K562 (cell line): ENCODE measurements at regions not wholly inside any gene's neighbourhood (a gene's known extent, or its start where the extent isn't known, plus 50 kb on each side); places are given as distances from the start of the nearest gene placed in this dataset.

Experiments
- ATAC-seq: fragments of 200-7000 bp; cut with Tn5 transposase; 3 replicates; pipeline ENCODE4 v1.9.1; 2020; ENCODE audit warnings: moderate library complexity
- BruUV-seq: library from RNA; stranded (reverse); fragments of 400-500 nt; replicated peaks from 2 replicates; lab custom pipeline; 2021; lab: Mats Ljungman, UMichigan
- CTCF ChIA-PET: fragments of 300-600 bp; formaldehyde crosslinking; extraction: SDS; loops from one replicate; lab custom pipeline; 2021; ENCODE audit warnings: low intra/inter-chr PET ratio; lab: Yijun Ruan, JAX
- POLR2A ChIA-PET: fragments of 300-600, 350-650 bp; sonication (Branson Sonifier 250); formaldehyde crosslinking; extraction: SDS; loops from one replicate; lab custom pipeline; 2021; ENCODE audit warnings: antibody characterized with exemption, inconsistent platforms; lab: Yijun Ruan, JAX
- DNase-seq, 4 experiments: peaks; one replicate each; pipeline versions ENCODE4 v3.0.0 to v3.0.0-alpha.2; 2011 to 2018; ENCODE audit warnings: low spot score in 3 of 4, mixed read lengths in 3 of 4; ENCODE audit errors: extremely low read depth in 1 of 4
- FAIRE-seq: peaks from 2 replicates; lab custom pipeline; 2011; peaks lifted over from hg19 to GRCh38; lab: Jason Lieb, UNC
- H2AFZ ChIP-seq: 2 replicates; pipeline ENCODE4 v1.6.0; 2011; ENCODE audit warnings: low read depth, low read length, control low read depth, inconsistent platforms
- H3K27ac ChIP-seq: fragments of 200-600 bp; 3 replicates; pipeline ENCODE4 v1.8.0; 2011; ENCODE audit warnings: low read depth, mild to moderate bottlenecking, control low read depth, inconsistent platforms, low read length, moderate library complexity, mixed read lengths; ENCODE audit errors: extremely low read depth
- H3K27me3 ChIP-seq, 2 experiments: fragments of 300-600 bp in 1 of 2; 2 replicates in 1 of 2; 3 replicates in 1 of 2; pipeline versions ENCODE4 v1.6.0 to v1.8.0; 2011; ENCODE audit warnings: inconsistent platforms in 2 of 2, low read length in 2 of 2, mild to moderate bottlenecking in 1 of 2, mixed read lengths in 1 of 2, moderate library complexity in 1 of 2; ENCODE audit not compliant: control insufficient read depth in 2 of 2, insufficient read depth in 2 of 2
- H3K36me3 ChIP-seq: fragments of 300-600 bp; 3 replicates; pipeline ENCODE4 v1.8.0; 2011; ENCODE audit warnings: mild to moderate bottlenecking, low read length, inconsistent platforms; ENCODE audit not compliant: control insufficient read depth, insufficient read depth
- H3K4me1 ChIP-seq, 2 experiments: fragments of 200-600 bp in 1 of 2; replicated peaks in 1 of 2; 2 replicates in 1 of 2; 3 replicates in 1 of 2; pipeline versions ENCODE4 v1.5.1 to v1.8.0; 2011; ENCODE audit warnings: inconsistent platforms in 2 of 2, low read length in 2 of 2, mild to moderate bottlenecking in 1 of 2, mixed read lengths in 1 of 2, moderate library complexity in 1 of 2; ENCODE audit not compliant: control insufficient read depth in 2 of 2, insufficient read depth in 2 of 2
- H3K4me2 ChIP-seq: 2 replicates; pipeline ENCODE4 v1.6.1; 2011; ENCODE audit warnings: low read length, control low read depth, inconsistent platforms, mixed read lengths; ENCODE audit not compliant: insufficient read depth
- H3K4me3 ChIP-seq: fragments of 200-600 bp; sonication (generic), shearing (Covaris generic); 2 replicates; pipeline ENCODE4 v1.5.1; 2016; ENCODE audit warnings: control low read depth, inconsistent platforms
- H3K79me2 ChIP-seq: fragments of 200-600 bp; 3 replicates; pipeline ENCODE4 v1.8.0; 2011; ENCODE audit warnings: low read length, inconsistent platforms; ENCODE audit not compliant: control insufficient read depth, insufficient read depth
- H3K9ac ChIP-seq, 2 experiments: 2 replicates each; pipeline versions ENCODE4 v1.6.0 to v1.6.1; 2011; ENCODE audit warnings: low read depth in 2 of 2, low read length in 2 of 2, control low read depth in 1 of 2, inconsistent platforms in 1 of 2, mild to moderate bottlenecking in 1 of 2, mixed read lengths in 1 of 2; ENCODE audit not compliant: insufficient read depth in 1 of 2
- H3K9me1 ChIP-seq: one replicate; pipeline ENCODE4 v1.6.0; 2011; ENCODE audit warnings: inconsistent platforms, mild to moderate bottlenecking, low read length, moderate library complexity; ENCODE audit not compliant: control insufficient read depth, insufficient read depth
- H3K9me3 ChIP-seq: replicated peaks from 2 replicates; pipeline ENCODE4 v1.5.1; 2011; ENCODE audit warnings: low read depth, low read length, inconsistent platforms; ENCODE audit not compliant: control insufficient read depth, insufficient read depth
- H4K20me1 ChIP-seq: replicated peaks from 2 replicates; pipeline ENCODE4 v1.6.1; 2011; ENCODE audit warnings: low read length, inconsistent platforms, mixed read lengths; ENCODE audit not compliant: control insufficient read depth, insufficient read depth
- GATA2 ChIP-seq: sonication (generic); formaldehyde crosslinking; IDR thresholded peaks from 2 replicates; pipeline ENCODE4 v1.4.0; 2020; ENCODE audit warnings: mild to moderate bottlenecking, missing genetic modification reagents
- HMBOX1 ChIP-seq: sonication (generic); IDR thresholded peaks from 2 replicates; pipeline ENCODE4 v1.6.1; 2016
- ZBTB34 ChIP-seq: fragments of 250-450 bp; sonication (Bioruptor Pico); IDR thresholded peaks from 2 replicates; pipeline ENCODE4 v1.8.0; 2021; ENCODE audit warnings: mild to moderate bottlenecking, moderate library complexity
- ZNF445 ChIP-seq: fragments of 250-450 bp; sonication (Bioruptor Pico); IDR thresholded peaks from 2 replicates; pipeline ENCODE4 v1.4.0; 2020; ENCODE audit warnings: low read depth, mild to moderate bottlenecking, moderate library complexity
- WGBS: fragments of 100-300 bp; shearing (Covaris generic); methylation state at CpG from one replicate; pipeline ENCODE4 v1.1.6; 2016; ENCODE audit warnings: low coverage, mixed read lengths; ENCODE audit not compliant: insufficient coverage; ENCODE audit errors: missing lambda C conversion rate; 5-methylcytosine and 5-hydroxymethylcytosine counted together
- in situ Hi-C: fragments of 300-500 bp; cut with MboI; formaldehyde crosslinking; loops from 4 replicates; pipeline ENCODE4 v1.15.0; 2018; ENCODE audit warnings: inconsistent platforms, mixed read lengths
- intact Hi-C: fragments of 100-400 bp; cut with micrococcal nuclease; formaldehyde crosslinking; loops from 2 replicates; pipeline ENCODE4 v1.14.2; 2022
- TF ChIP-seq, protein P1 (sequence below): sonication (generic); formaldehyde crosslinking; IDR thresholded peaks from 2 replicates; pipeline ENCODE4 v1.8.0; 2022; ENCODE audit warnings: missing genetic modification reagents, mild to moderate bottlenecking, moderate library complexity, borderline replicate concordance

DNA sequence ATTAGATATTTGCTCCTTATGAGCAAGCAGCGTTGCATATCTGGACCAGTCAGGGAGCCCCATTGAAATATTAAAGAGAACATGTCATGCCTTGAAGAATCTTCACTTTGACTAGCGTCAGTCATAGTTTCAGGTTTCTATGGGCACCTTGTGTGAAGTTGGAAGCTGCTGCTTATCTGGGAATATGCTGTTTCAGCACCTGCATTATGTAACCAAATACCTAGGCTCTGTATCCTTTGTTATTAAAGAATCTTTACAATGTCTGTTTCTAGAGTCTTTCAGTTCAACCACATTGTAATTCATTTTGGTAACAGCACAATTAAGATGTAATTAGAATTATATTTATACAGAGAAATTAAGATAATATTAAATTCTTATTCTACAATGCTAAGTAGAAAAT, 818.8 kb upstream of the TYRP1 start:
- POLR2A ChIA-PET = no interaction called here
- no peak for FAIRE-seq

DNA sequence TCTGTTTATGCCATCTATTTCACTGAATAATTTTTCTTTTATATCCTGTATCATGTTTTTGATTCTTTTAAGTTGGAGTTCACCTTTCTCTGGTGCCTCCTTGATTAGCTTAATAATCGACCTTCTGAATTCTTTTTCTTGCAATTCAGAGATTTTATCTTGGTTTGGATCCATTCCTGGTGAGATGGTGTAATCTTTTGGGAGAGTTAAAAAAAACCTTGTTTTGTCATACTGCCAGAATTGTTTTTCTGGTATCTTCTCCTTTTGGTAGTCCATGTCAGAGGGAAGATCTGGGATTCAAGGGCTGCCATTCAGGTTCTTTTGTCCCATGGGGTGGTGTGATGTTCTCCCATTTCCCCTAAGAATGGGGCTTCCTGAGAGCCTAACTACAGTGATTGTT, 800.8 kb upstream of the TYRP1 start:
- no peak overlapping the region for H2AFZ ChIP-seq
- no peaks in the 10 kb centered on the region for H3K4me1 ChIP-seq
- H3K4me3 ChIP-seq = no peak overlapping the region
- no peaks in the 10 kb centered on the region for H3K9me3 ChIP-seq
- no peaks in the 10 kb centered on the region for H3K9me1 ChIP-seq
- CTCF ChIA-PET = no interaction called here
- H3K27me3 ChIP-seq = no peaks in the 10 kb centered on the region
- no peak overlapping the region for H3K4me2 ChIP-seq
- DNase-seq (no peak), ATAC-seq (no peak), FAIRE-seq (no peak)
- no peaks in the 10 kb centered on the region for H4K20me1 ChIP-seq
- H3K9ac ChIP-seq = no peak overlapping the region
- H3K79me2 ChIP-seq = no peaks in the 10 kb centered on the region
- in situ Hi-C loops (no loop called here), intact Hi-C loops (no loop called here)
- BruUV-seq = no TSS peak
- TF ChIP-seq, protein P1, sequence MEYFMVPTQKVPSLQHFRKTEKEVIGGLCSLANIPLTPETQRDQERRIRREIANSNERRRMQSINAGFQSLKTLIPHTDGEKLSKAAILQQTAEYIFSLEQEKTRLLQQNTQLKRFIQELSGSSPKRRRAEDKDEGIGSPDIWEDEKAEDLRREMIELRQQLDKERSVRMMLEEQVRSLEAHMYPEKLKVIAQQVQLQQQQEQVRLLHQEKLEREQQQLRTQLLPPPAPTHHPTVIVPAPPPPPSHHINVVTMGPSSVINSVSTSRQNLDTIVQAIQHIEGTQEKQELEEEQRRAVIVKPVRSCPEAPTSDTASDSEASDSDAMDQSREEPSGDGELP (CRISPR knock-in tag) = no peak
- no peak for TF ChIP-seq ZBTB34 (CRISPR knock-in tag)
- no peak for TF ChIP-seq HMBOX1
- no peak for TF ChIP-seq GATA2
- H3K27ac ChIP-seq = no peak overlapping the region
- POLR2A ChIA-PET = no interaction called here
- no peaks in the 10 kb centered on the region for H3K36me3 ChIP-seq
- 0% methylated on average over 1 of the region's 1 CpG for WGBS

More for the DNA sequence above, 818.8 kb upstream of the TYRP1 start:
- Histone ChIP-seq H3K9me1 (no peaks in the 10 kb centered on the region), H3K27ac (no peak overlapping the region), H3K4me2 (no peak overlapping the region), H2AFZ (no peak overlapping the region), H3K9ac (no peak overlapping the region), H3K9me3 (no peaks in the 10 kb centered on the region), H3K36me3 (no peaks in the 10 kb centered on the region), H3K4me3 (no peak overlapping the region), H3K79me2 (no peaks in the 10 kb centered on the region), H4K20me1 (no peaks in the 10 kb centered on the region), H3K4me1 (no peaks in the 10 kb centered on the region), H3K27me3 (no peaks in the 10 kb centered on the region)
- BruUV-seq = no TSS peak
- ATAC-seq = no peak
- TF ChIP-seq ZNF445 (CRISPR knock-in tag) = no peak
- DNase-seq = no peak
- CTCF ChIA-PET = no interaction called here
- in situ Hi-C loops = no loop called here
- intact Hi-C loops = no loop called here
- WGBS = 0% methylated on average over 2 of the region's 2 CpGs
